T-cell (primary cell): ENCODE measurements at regions not wholly inside any gene's neighbourhood (a gene's known extent, or its start where the extent isn't known, plus 50 kb on each side); places are given as distances from the start of the nearest gene placed in this dataset.
"Not testable (repeated sequence)": the region's sequence is repeated elsewhere in the genome, so short reads cannot be mapped to it uniquely, and the experiment has no call there.

Source experiments
- ATAC-seq, 4 experiments: fragments of 200-7000 bp in 3 of 4; fragments of 150-1000 bp in 1 of 4; cut with Tn5 transposase; replicated peaks in 1 of 4; 1 replicate in 3 of 4; 2 replicates in 1 of 4; pipeline ENCODE4 v1.10.0; 2021; ENCODE audit warnings: moderate library complexity in 3 of 4, mild to moderate bottlenecking in 2 of 4, moderate number of reproducible peaks in 1 of 4
- CTCF ChIA-PET, 2 donors: fragments of 300-600 bp; sonication (Branson Sonifier 250); formaldehyde crosslinking; loops; one replicate each; lab custom pipeline; 2022; ENCODE audit warnings: antibody characterized with exemption in 2 of 2; lab: Charles Lee
- POLR2A ChIA-PET, 2 donors: fragments of 300-600 bp; sonication (Branson Sonifier 250); formaldehyde crosslinking; loops; one replicate each; lab custom pipeline; 2022; ENCODE audit warnings: antibody characterized with exemption in 2 of 2; lab: Charles Lee
- DNase-seq, 35 experiments: peaks; one replicate each; pipeline versions ENCODE4 v3.0.0 to v3.0.0-alpha.2; 2013 to 2023
- H3K27ac ChIP-seq: one replicate; pipeline ENCODE4 v1.5.1; 2013; ENCODE audit warnings: low read length
- H3K27me3 ChIP-seq, 2 experiments: replicated peaks in 1 of 2; 1 replicate in 1 of 2; 2 replicates in 1 of 2; pipeline versions ENCODE4 v1.6.1 to v1.7.0; 2013; ENCODE audit warnings: low read length in 1 of 2, mixed read lengths in 1 of 2; ENCODE audit not compliant: control insufficient read depth in 2 of 2, insufficient read depth in 2 of 2; ENCODE audit errors: extremely low read depth in 1 of 2
- H3K36me3 ChIP-seq, 2 donors: 1 replicate in 1 of 2; 2 replicates in 1 of 2; pipeline versions ENCODE4 v1.6.1 to v1.7.0; 2013; ENCODE audit warnings: low read length in 1 of 2; ENCODE audit not compliant: control insufficient read depth in 2 of 2, insufficient read depth in 1 of 2; ENCODE audit errors: extremely low read depth in 1 of 2
- H3K4me1 ChIP-seq, 2 experiments: 1 replicate in 1 of 2; 2 replicates in 1 of 2; pipeline versions ENCODE4 v1.6.1 to v1.7.0; 2013; ENCODE audit warnings: low read length in 2 of 2, mixed read lengths in 1 of 2; ENCODE audit not compliant: insufficient read depth in 2 of 2, control insufficient read depth in 1 of 2; ENCODE audit errors: extremely low read depth in 1 of 2
- H3K4me3 ChIP-seq, 2 donors: 1 replicate in 1 of 2; 2 replicates in 1 of 2; pipeline versions ENCODE4 v1.5.1 to v1.7.0; 2013; ENCODE audit warnings: mild to moderate bottlenecking in 2 of 2, low read length in 1 of 2, moderate library complexity in 1 of 2; ENCODE audit not compliant: control insufficient read depth in 1 of 2; ENCODE audit errors: extremely low read depth in 1 of 2
- H3K9me3 ChIP-seq: 2 replicates; pipeline ENCODE4 v1.7.0; 2013
- H3K27ac Mint-ChIP-seq, 2 donors: one replicate each; pipeline ENCODE4 v1.8.0; 2020 to 2021; ENCODE audit warnings: mild to moderate bottlenecking in 2 of 2, mixed read lengths in 2 of 2
- H3K27me3 Mint-ChIP-seq, 2 donors: one replicate each; pipeline ENCODE4 v1.8.0; 2021 to 2022; ENCODE audit warnings: mixed read lengths in 2 of 2
- H3K36me3 Mint-ChIP-seq: one replicate; pipeline ENCODE4 v1.8.0; 2021; ENCODE audit warnings: mixed read lengths
- H3K4me1 Mint-ChIP-seq, 3 donors: one replicate each; pipeline ENCODE4 v1.8.0; 2020 to 2022; ENCODE audit warnings: mixed read lengths in 3 of 3, mild to moderate bottlenecking in 1 of 3
- H3K4me3 Mint-ChIP-seq, 3 donors: one replicate each; pipeline ENCODE4 v1.8.0; 2020 to 2022; ENCODE audit warnings: mild to moderate bottlenecking in 3 of 3, mixed read lengths in 3 of 3, moderate library complexity in 3 of 3
- H3K9me3 Mint-ChIP-seq, 3 donors: one replicate each; pipeline ENCODE4 v1.8.0; 2020 to 2022; ENCODE audit warnings: mixed read lengths in 3 of 3
- WGBS: methylation state at CpG from one replicate; pipeline ENCODE4 v1.1.5; 2013; ENCODE audit warnings: missing lambda C conversion rate; ENCODE audit not compliant: insufficient coverage; 5-methylcytosine and 5-hydroxymethylcytosine counted together

DNA sequence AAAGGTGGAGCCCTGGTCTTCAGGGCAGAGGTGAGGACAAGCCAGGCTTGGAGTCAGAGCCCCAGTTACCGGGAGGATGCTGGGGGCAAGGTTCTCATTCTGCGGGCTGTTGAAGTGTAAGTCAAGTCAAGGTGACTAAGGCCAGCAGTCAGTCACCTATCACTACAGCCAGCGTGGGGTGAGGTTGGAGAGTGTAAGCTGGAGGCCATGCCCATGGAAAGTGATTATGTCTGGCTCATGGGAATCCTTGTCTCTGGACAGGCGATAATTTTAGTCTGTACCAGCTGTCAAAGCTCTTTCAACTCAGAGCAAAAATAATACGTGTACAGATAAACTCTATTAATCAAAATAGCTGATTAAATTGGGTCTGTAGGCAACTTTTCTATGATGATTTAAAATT, 143.1 kb downstream of the NR2F2 start:
- peaks cover 0 to 8% of the 10 kb centered on the region in 2 donors for H3K27me3 Mint-ChIP-seq
- peaks cover 0 to 5% of the 10 kb centered on the region in 2 experiments for H3K27me3 ChIP-seq
- WGBS: 100% methylated on average over 2 of the region's 5 CpGs
- ChIA-PET POLR2A (no interaction called here), CTCF (no interaction called here)
- H3K4me3 ChIP-seq: no peak overlapping the region
- H3K4me3 Mint-ChIP-seq: no peak overlapping the region
- ATAC-seq (no peak), DNase-seq (no peak)
- H3K9me3 ChIP-seq: no peaks in the 10 kb centered on the region
- no peaks in the 10 kb centered on the region for H3K36me3 ChIP-seq
- peaks cover 0 to 5% (median 0%) of the 10 kb centered on the region in 3 donors for H3K9me3 Mint-ChIP-seq
- no peaks in the 10 kb centered on the region for H3K36me3 Mint-ChIP-seq
- no peak overlapping the region for H3K27ac ChIP-seq
- no peaks in the 10 kb centered on the region for H3K4me1 ChIP-seq
- no peaks in the 10 kb centered on the region for H3K4me1 Mint-ChIP-seq
- no peak overlapping the region for H3K27ac Mint-ChIP-seq

DNA sequence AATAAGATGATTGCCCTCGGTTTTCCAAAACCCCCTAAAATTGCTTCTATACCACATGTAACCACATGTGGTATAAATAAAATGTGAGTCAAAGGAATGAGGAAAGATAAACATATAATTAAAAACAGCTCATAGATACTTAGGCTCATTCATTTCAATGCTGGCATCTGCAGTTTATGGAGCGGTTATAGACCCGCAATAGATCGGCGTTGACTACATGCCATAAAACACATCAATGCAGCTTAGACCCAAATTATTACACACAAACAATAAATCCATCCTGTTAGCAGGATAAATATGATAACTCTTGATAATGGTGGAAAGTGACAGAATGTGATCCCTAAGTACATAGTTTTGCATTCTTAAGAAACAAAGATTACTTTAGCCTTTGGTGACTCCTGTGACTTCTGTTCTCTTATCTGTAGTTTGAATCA, 143.7 kb downstream of the NR2F2 start:
- H3K9me3 ChIP-seq: no peaks in the 10 kb centered on the region
- no peaks in the 10 kb centered on the region for H3K36me3 Mint-ChIP-seq
- ChIA-PET CTCF (no interaction called here), POLR2A (no interaction called here)
- no peaks in the 10 kb centered on the region for H3K4me1 Mint-ChIP-seq
- no CpG with 5 or more reads among the region's 5 CpGs for WGBS
- H3K9me3 Mint-ChIP-seq: peaks cover 0 to 5% (median 0%) of the 10 kb centered on the region in 3 donors
- no peak overlapping the region for H3K4me3 ChIP-seq
- H3K4me3 Mint-ChIP-seq: no peak overlapping the region
- ATAC-seq (no peak), DNase-seq (no peak)
- H3K27me3 ChIP-seq: peaks cover 0 to 5% of the 10 kb centered on the region in 2 experiments
- no peak overlapping the region for H3K27ac ChIP-seq
- no peak overlapping the region for H3K27ac Mint-ChIP-seq
- H3K4me1 ChIP-seq: no peaks in the 10 kb centered on the region
- peaks cover 0 to 8% of the 10 kb centered on the region in 2 donors for H3K27me3 Mint-ChIP-seq
- no peaks in the 10 kb centered on the region for H3K36me3 ChIP-seq

DNA sequence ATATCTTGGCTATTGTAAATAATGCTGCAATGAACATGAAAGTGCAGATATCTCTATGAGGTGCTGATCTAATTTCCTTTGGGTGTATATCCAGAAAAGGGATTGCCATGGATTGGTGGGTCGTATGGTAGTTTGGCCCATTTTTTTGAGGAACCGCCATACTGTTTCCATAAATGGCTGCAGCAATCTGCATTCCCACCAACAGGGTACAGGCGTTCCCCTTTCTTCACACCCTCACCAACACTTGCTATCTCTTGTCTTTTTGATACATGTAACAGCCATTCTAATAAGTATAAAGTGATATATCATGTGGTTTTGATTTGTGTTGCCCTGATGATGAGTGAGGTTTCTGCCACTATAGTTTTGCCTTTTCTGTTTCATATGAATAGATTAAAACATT, 146.7 kb downstream of the NR2F2 start:
- no peak for ATAC-seq
- POLR2A ChIA-PET: no interaction called here
- Mint-ChIP-seq H3K4me1 (no peaks in the 10 kb centered on the region), H3K27ac (no peak overlapping the region), H3K27me3 (peaks cover 0 to 4% of the 10 kb centered on the region in 2 donors), H3K9me3 (peaks cover 0 to 5% (median 0%) of the 10 kb centered on the region in 3 donors), H3K36me3 (no peaks in the 10 kb centered on the region), H3K4me3 (no peak overlapping the region)
- CTCF ChIA-PET: no interaction called here
- DNase-seq: no peak
- H3K4me3 ChIP-seq: no peak overlapping the region
- no peak overlapping the region for H3K27ac ChIP-seq
- H3K9me3 ChIP-seq: no peaks in the 10 kb centered on the region
- H3K36me3 ChIP-seq: no peaks in the 10 kb centered on the region
- no CpG with 5 or more reads among the region's 3 CpGs for WGBS
- H3K4me1 ChIP-seq: no peaks in the 10 kb centered on the region
- no peaks in the 10 kb centered on the region for H3K27me3 ChIP-seq

- H3K4me1 Mint-ChIP-seq, H3K27me3 Mint-ChIP-seq, CTCF ChIA-PET, H3K4me1 ChIP-seq, H3K36me3 ChIP-seq, H3K27me3 ChIP-seq, H3K9me3 Mint-ChIP-seq, H3K27ac Mint-ChIP-seq, DNase-seq, H3K9me3 ChIP-seq, H3K36me3 Mint-ChIP-seq, H3K27ac ChIP-seq, ATAC-seq, POLR2A ChIA-PET, H3K4me3 Mint-ChIP-seq, H3K4me3 ChIP-seq: not testable (repeated sequence)
- WGBS: no CpG with 5 or more reads among the region's 1 CpG
These were observed 153.9 kb downstream of the NR2F2 start for GRCh38 chr15:96484412-96484811.

GRCh38 chr15:96484830-96485229, 154.3 kb downstream of the NR2F2 start:
- CTCF ChIA-PET: no interaction called here

GRCh38 chr15:96487245-96487644, 156.7 kb downstream of the NR2F2 start:
- H3K27me3 ChIP-seq: peaks cover 0 to 2% of the 10 kb centered on the region in 2 experiments
- no peak overlapping the region for H3K27ac Mint-ChIP-seq
- peaks cover 0 to 5% (median 0%) of the 10 kb centered on the region in 3 donors for H3K9me3 Mint-ChIP-seq
- DNase-seq (no peak), ATAC-seq (no peak)
- no peaks in the 10 kb centered on the region for H3K4me1 Mint-ChIP-seq
- no CpG with 5 or more reads among the region's 3 CpGs for WGBS
- H3K4me1 ChIP-seq: no peaks in the 10 kb centered on the region
- POLR2A ChIA-PET: no interaction called here
- no peaks in the 10 kb centered on the region for H3K36me3 ChIP-seq
- no peak overlapping the region for H3K4me3 ChIP-seq
- CTCF ChIA-PET: no interaction called here
- H3K27ac ChIP-seq: no peak overlapping the region
- H3K9me3 ChIP-seq: no peaks in the 10 kb centered on the region
- no peak overlapping the region for H3K4me3 Mint-ChIP-seq
- peaks cover 7 to 9% of the 10 kb centered on the region in 2 donors for H3K27me3 Mint-ChIP-seq
- H3K36me3 Mint-ChIP-seq: no peaks in the 10 kb centered on the region

More at GRCh38 chr15:96484830-96485229, 154.3 kb downstream of the NR2F2 start:
- no peaks in the 10 kb centered on the region for H3K9me3 ChIP-seq
- POLR2A ChIA-PET: no interaction called here
- no peaks in the 10 kb centered on the region for H3K36me3 ChIP-seq
- DNase-seq: no peak
- H3K4me3 ChIP-seq: no peak overlapping the region
- Mint-ChIP-seq H3K9me3 (peaks cover 0 to 5% (median 0%) of the 10 kb centered on the region in 3 donors), H3K4me1 (no peaks in the 10 kb centered on the region), H3K4me3 (no peak overlapping the region), H3K27ac (no peak overlapping the region), H3K27me3 (peaks cover 2 to 5% of the 10 kb centered on the region in 2 donors), H3K36me3 (no peaks in the 10 kb centered on the region)
- no peaks in the 10 kb centered on the region for H3K27me3 ChIP-seq
- H3K4me1 ChIP-seq: no peaks in the 10 kb centered on the region
- H3K27ac ChIP-seq: no peak overlapping the region
- ATAC-seq: no peak

- POLR2A ChIA-PET, H3K27me3 ChIP-seq, H3K9me3 ChIP-seq, DNase-seq, H3K4me1 Mint-ChIP-seq, ATAC-seq, CTCF ChIA-PET, H3K36me3 ChIP-seq, H3K27ac Mint-ChIP-seq, H3K36me3 Mint-ChIP-seq, H3K4me1 ChIP-seq, H3K27ac ChIP-seq, H3K4me3 ChIP-seq, H3K4me3 Mint-ChIP-seq: not testable (repeated sequence)
- 25% methylated on average over 9 of the region's 15 CpGs for WGBS
- H3K9me3 Mint-ChIP-seq: peaks cover 0 to 18% (median 0%) of the 10 kb centered on the region in 3 donors
- H3K27me3 Mint-ChIP-seq: peaks cover 14 to 16% of the 10 kb centered on the region in 2 donors
These were observed 160.7 kb downstream of the NR2F2 start for GRCh38 chr15:96491066-96491699.
